HG03175 (cell line): ENCODE measurements at regions not wholly inside any gene's neighbourhood (a gene's known extent, or its start where the extent isn't known, plus 50 kb on each side); places are given as distances from the start of the nearest gene placed in this dataset.
A peak's percentile ranks its signal among the peaks of the same experiment; 100 is the strongest.
"Not testable (repeated sequence)": the region's sequence is repeated elsewhere in the genome, so short reads cannot be mapped to it uniquely, and the experiment has no call there.

Experiments
- ATAC-seq: cut with Tn5 transposase; IDR thresholded peaks from one replicate; pipeline ENCODE4 v1.9.1; 2021; ENCODE audit warnings: mild to moderate bottlenecking, moderate library complexity; ENCODE audit not compliant: unreplicated experiment

DNA sequence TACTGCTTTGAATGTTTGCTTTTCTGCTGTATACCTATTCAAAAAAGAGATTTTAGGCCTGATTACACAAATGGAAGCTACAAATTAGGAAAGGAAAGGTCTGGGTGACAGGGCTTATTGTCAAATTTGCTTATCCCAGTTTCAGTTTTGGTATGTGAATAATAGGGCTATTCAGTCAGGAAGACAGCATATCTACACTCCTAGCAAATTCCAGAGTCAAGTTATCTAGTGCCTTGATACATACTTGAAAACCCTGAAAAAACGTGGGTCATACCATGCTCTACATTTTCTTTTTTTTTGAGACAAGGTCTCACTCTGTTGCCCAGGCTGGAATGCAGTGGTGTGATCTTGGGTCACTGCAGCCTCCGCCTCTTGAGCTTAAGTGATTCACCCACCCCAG is 59.2 kb upstream of the CCDC180 start:
- not testable (repeated sequence) for ATAC-seq

GRCh38 chr9:97243606-97244005 is 63.9 kb upstream of the CCDC180 start:
- ATAC-seq = no peak

GRCh38 chr9:97241430-97241829 is 66.0 kb upstream of the CCDC180 start:
- ATAC-seq = not testable (repeated sequence)

DNA sequence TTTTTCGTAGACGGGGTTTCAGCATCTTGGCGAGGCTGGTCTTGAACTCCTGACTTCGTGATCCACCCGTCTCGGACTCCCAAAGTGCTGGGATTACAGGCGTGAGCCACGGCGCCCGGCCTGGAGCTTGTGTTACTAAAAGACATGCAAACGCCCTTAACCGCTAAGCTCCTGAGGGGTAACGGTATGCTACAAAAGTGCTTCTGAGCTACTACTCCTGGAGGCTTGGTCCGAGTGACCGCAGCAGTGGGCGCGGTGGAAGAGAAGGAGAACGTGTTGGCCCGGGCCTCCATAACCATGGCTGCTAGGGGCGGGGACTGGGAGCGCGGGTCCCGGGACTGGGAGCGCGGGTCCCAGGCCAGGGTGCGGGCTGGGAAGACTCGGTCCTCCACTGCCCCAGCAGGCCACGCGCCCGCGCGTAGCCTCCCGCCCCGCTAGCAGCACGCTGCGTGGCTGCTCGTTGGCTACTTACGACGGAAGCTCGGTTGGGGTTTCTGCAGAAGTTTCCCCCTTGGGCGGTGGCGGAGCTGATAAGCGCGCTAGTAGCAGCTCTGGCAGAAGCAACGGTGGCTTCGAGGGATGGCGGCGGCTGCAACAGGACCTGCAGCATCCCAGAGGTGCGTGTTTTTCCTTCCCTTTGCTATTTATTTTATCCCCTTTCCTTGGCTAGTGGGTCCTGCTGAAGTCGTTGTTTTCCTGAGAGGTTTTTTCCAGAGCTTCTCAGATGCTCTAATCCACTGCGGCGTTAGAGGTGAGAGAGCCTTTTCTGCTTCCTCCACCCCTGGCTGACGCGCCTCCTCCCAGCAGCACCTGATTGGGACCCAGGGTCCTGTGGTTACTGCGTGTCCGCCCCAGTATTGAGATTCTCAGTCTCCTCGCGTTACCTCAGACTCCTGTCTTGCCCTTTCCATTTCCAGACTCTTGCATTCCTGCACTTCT is 69.2 kb upstream of the CCDC180 start:
- peak; percentile 97 for ATAC-seq

GRCh38 chr9:97237311-97237786 is 70.1 kb upstream of the CCDC180 start:
- no peak for ATAC-seq

DNA sequence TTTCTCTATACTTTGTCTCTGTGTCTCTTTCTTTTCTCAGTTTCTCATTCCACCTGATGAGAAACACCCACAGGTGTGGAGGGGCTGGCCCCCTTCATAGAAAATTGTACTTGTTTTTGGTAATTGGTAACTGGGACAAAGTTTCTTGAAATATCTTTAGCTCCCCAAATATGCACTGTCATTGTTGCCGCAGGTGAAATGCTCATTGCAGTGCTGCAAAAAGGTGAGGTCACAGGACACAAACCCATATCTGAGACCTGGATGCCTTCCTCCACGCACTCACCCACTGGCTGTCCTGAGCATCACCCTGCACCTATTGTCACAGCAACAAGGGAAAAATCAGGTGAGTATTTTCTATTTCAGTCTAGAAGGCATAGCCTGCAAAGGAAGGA is 74.5 kb upstream of the CCDC180 start:
- not testable (repeated sequence) for ATAC-seq

- not testable (repeated sequence) for ATAC-seq
Observed at GRCh38 chr9:97232060-97233008, 75.1 kb upstream of the CCDC180 start.

- ATAC-seq = not testable (repeated sequence)
Observed at GRCh38 chr9:97222393-97222792, 85.1 kb upstream of the CCDC180 start.

- not testable (repeated sequence) for ATAC-seq
Observed at GRCh38 chr9:97221478-97222355, 85.7 kb upstream of the CCDC180 start.

DNA sequence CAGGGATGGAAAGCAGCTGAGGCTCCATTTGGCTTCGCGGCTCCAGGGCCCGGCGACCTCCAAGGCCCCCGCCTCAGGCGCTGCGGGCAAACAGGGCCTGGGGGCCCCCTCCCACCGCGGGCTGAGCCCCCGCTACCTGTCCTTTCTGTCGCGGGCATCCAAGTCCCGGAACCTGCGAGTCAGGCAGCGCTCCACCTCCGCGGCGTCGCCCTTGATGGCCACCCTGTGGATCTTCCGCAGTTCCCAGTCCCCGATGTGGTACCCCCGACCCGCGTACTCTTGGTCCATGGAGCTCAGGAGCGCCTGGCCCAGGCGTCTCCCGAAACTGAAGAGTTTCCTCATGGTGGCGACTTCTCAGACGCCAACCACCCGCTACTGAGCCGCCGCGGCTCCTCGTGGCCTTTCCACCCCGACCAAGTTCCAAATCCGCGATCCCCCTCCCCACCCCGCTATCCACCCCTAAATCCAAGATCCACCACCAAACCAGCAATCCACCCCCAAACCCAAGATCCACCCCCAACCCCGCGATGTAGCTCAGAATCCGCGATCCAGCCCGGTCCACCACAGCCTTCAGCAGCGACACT is 86.5 kb upstream of the CCDC180 start:
- no peak for ATAC-seq

DNA sequence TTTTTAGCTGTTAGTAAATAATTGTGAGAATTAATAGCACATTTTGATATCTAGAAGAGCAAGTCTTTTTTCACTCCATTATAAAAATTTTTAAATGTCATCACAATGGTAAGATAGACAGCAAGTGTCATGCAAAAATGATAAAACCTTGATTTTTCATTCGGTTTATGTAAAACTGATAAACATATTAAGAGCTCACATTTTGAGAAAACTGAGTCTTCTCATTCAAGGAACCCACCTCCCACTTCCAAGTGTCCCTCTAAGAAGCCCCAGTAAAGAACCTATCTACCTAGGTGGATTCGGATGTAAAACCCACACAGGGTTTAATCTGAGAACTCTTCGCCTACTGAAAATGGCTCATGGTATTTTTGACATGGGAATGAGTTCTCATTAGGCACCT is 87.1 kb upstream of the CCDC180 start:
- ATAC-seq = not testable (repeated sequence)

GRCh38 chr9:97219443-97220140 is 87.9 kb upstream of the CCDC180 start:
- not testable (repeated sequence) for ATAC-seq

- not testable (repeated sequence) for ATAC-seq
Observed at GRCh38 chr9:97215127-97215526, 92.3 kb upstream of the CCDC180 start.

- ATAC-seq = not testable (repeated sequence)
Observed at GRCh38 chr9:97214556-97214955, 92.9 kb upstream of the CCDC180 start.

- ATAC-seq = not testable (repeated sequence)
Observed at GRCh38 chr9:97199683-97200082, 107.8 kb upstream of the CCDC180 start.

- not testable (repeated sequence) for ATAC-seq
Observed at GRCh38 chr9:97193767-97194166, 113.7 kb upstream of the CCDC180 start.

DNA sequence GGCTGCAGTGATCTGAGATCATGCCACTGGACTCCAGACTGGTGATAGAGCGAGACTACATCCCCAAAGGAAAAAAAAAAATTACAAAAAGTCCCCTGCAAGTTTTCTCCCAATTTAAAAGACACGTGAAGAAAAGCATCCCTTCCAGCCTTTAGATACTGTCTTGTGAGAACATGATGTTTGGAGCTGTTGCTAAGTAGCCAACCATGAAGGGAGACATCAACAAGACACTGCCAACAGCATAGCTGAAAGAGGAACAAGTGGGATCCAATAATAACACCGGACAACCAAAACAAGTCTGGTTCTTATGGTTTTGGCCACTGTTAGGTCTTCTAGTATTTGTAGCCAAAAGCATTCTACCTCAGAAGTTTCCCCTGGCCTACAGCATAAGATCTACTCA is 118.9 kb upstream of the CCDC180 start:
- ATAC-seq = no peak

- not testable (repeated sequence) for ATAC-seq
Observed at GRCh38 chr9:97187706-97188105, 119.8 kb upstream of the CCDC180 start.

GRCh38 chr9:97186493-97186892 is 121.0 kb upstream of the CCDC180 start:
- no peak for ATAC-seq
